ENCODE measurements at regions not wholly inside any gene's neighbourhood (a gene's known extent, or its start where the extent isn't known, plus 50 kb on each side); places are given as distances from the start of the nearest gene placed in this dataset.

DNA sequence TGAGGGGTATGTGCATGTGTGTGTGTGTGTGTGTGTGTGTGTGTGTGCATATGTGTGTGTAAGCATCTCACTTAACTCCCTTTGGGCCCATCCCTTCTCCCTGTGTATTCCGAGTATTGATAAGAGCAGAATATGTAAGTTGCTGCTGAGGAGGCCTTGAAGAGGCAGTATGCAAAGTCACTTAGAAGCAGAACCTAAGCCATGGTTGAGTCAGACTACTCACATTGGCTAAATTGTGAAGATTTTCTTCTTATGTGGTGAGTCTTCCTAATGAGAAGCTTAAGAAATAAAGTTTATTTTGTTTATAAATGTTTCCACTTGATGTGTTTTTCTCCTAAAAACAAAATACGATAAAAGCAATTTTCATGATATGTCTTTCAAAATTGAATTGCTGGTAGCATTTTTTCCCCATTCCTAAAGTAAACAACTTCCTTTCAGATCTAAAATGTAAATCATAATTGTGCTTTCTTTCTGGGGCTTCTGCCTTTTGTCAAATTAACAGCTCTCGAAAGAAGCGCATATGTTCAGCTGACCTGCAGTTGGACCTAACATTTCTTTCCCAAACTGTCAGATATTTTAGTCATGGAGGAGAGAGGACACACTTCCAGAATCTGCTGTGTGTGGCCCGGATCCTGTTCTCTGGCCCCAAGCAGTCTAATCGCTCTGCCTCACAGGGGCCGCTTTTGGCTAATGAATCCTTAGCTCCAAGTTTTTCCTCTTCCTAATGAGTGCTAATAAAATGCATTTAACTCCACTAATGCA lies 284.0 kb downstream of the DUSP10 start:
- Histone ChIP-seq H3K27me3 (ENCODE audit: control insufficient read depth, insufficient read depth, low read length) (no peaks in the 10 kb centered on the region), H3K9ac (ENCODE audit: low read length in 3 of 3) (no peak overlapping the region), H3K36me3 (ENCODE audit: control insufficient read depth in 2 of 3, insufficient read depth in 3 of 3, low read length in 3 of 3) (no peaks in the 10 kb centered on the region), H3K4me1 (ENCODE audit: control insufficient read depth in 2 of 3, insufficient read depth in 2 of 3, low read depth in 1 of 3, low read length in 3 of 3) (no peaks in the 10 kb centered on the region), H3K4me3 (ENCODE audit: low read length in 3 of 3) (no peak overlapping the region), H3K9me3 (ENCODE audit: control insufficient read depth in 2 of 3, insufficient read depth in 1 of 3, low read length in 3 of 3) (no peaks in the 10 kb centered on the region), H3K27ac (ENCODE audit: low read depth in 2 of 2, low read length in 2 of 2) (no peak overlapping the region)
- no peak for FAIRE-seq
- DNase-seq: peak in 2 of 5 donors; percentile 3 to 69
- intact Hi-C loops (cut with DNase I): no loop called here
- no peak for TF ChIP-seq CTCF (IDR thresholded peaks at IDR 0.05; ENCODE audit: borderline replicate concordance, extremely low read depth, insufficient read depth)

DNA sequence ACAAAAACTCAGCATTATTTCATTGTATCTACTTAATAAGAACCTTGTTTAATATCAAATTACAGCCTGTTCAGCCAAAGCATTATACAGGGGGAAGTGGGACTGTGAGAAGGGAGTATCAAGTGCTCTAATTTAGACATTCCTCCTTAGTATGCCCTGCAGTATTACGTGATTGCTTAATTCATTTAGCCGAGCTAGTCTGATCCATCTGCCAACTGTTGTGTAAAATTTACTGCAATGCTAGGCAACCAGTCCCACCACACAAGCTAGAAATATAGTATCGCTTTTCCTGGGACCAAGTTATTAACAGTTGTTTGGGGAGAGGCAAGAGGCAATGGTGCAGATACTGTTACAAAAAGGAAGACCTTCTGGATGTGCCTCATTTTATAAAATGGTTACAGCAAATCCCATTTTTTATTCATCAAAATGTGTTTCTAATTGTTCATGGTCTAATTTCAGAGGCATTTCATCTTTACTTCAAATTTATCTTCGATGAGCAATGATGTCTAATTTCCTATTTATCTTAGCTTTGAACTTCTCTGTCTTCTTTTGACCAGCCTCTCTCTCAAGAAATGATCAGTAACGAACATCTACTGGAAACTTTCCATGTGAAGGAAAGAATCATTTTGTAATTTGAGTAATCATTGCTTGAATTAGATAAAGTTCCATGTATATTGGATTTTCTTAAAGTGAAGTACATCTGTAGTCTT lies 283.3 kb downstream of the DUSP10 start:
- Histone ChIP-seq H3K4me3 (ENCODE audit: low read length in 3 of 3) (no peak overlapping the region), H3K9me3 (ENCODE audit: control insufficient read depth in 2 of 3, insufficient read depth in 1 of 3, low read length in 3 of 3) (no peaks in the 10 kb centered on the region), H3K27me3 (ENCODE audit: control insufficient read depth, insufficient read depth, low read length) (no peaks in the 10 kb centered on the region), H3K36me3 (ENCODE audit: control insufficient read depth in 2 of 3, insufficient read depth in 3 of 3, low read length in 3 of 3) (no peaks in the 10 kb centered on the region), H3K27ac (ENCODE audit: low read depth in 2 of 2, low read length in 2 of 2) (no peak overlapping the region), H3K9ac (ENCODE audit: low read length in 3 of 3) (no peak overlapping the region), H3K4me1 (ENCODE audit: control insufficient read depth in 2 of 3, insufficient read depth in 2 of 3, low read depth in 1 of 3, low read length in 3 of 3) (no peaks in the 10 kb centered on the region)
- TF ChIP-seq CTCF (IDR thresholded peaks at IDR 0.05; ENCODE audit: borderline replicate concordance, extremely low read depth, insufficient read depth): no peak
- FAIRE-seq (no peak), DNase-seq (peak in 3 of 5 donors; percentile 45 to 79 (median 67))
- intact Hi-C loops (cut with DNase I): no loop called here

DNA sequence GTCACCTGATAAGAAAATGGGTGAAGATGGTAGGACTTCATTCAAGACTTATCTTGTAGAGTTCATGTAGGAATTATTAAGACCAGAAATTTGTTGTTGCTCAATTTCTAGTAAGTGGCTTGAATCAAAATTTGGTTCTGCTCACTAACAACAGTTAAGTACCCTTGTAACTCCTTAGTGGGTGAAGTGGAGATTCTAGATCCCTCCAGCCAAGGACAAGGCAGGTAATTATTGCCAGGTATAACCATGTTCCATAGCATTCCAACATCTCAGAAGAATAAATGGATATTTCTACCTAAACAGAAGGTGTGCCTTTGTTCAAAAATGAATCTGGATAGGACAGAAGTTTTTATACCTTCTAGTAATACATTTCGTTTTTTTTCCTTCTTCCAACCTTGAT lies 282.3 kb downstream of the DUSP10 start:
- no peak for FAIRE-seq
- Histone ChIP-seq H3K27me3 (ENCODE audit: control insufficient read depth, insufficient read depth, low read length) (no peaks in the 10 kb centered on the region), H3K9ac (ENCODE audit: low read length in 3 of 3) (no peak overlapping the region), H3K9me3 (ENCODE audit: control insufficient read depth in 2 of 3, insufficient read depth in 1 of 3, low read length in 3 of 3) (no peaks in the 10 kb centered on the region), H3K4me1 (ENCODE audit: control insufficient read depth in 2 of 3, insufficient read depth in 2 of 3, low read depth in 1 of 3, low read length in 3 of 3) (no peaks in the 10 kb centered on the region), H3K27ac (ENCODE audit: low read depth in 2 of 2, low read length in 2 of 2) (no peak overlapping the region), H3K4me3 (ENCODE audit: low read length in 3 of 3) (no peak overlapping the region), H3K36me3 (ENCODE audit: control insufficient read depth in 2 of 3, insufficient read depth in 3 of 3, low read length in 3 of 3) (no peaks in the 10 kb centered on the region)
- no peak for DNase-seq
- intact Hi-C loops (cut with DNase I): no loop called here
- no peak for TF ChIP-seq CTCF (IDR thresholded peaks at IDR 0.05; ENCODE audit: borderline replicate concordance, extremely low read depth, insufficient read depth)
